Left lung (tissue), 4 donors: ENCODE measurements at regions not wholly inside any gene's neighbourhood (a gene's known extent, or its start where the extent isn't known, plus 50 kb on each side); places are given as distances from the start of the nearest gene placed in this dataset.

ENCODE experiments used
- ATAC-seq: fragments of 200-7000 bp; cut with Tn5 transposase; one replicate; pipeline ENCODE4 v1.9.1; 2020; ENCODE audit warnings: moderate library complexity
- DNase-seq, 4 donors: peaks; one replicate each; pipeline ENCODE4 v3.0.0-alpha.2; 2013 to 2020
- H3K27ac ChIP-seq, 2 donors: fragments of 200-600 bp; sonication (generic) in 1 of 2; one replicate each; pipeline versions ENCODE4 v1.5.0 to v1.8.0; 2020 to 2021
- H3K27me3 ChIP-seq, 2 donors: fragments of 200-600 bp; sonication (generic) in 1 of 2; one replicate each; pipeline versions ENCODE4 v1.5.0 to v1.8.0; 2020 to 2021
- H3K36me3 ChIP-seq, 2 donors: fragments of 200-600 bp; sonication (generic) in 1 of 2; one replicate each; pipeline versions ENCODE4 v1.5.0 to v1.8.0; 2020 to 2021
- H3K4me1 ChIP-seq, 2 donors: fragments of 200-600 bp; one replicate each; pipeline ENCODE4 v1.8.0; 2021
- H3K4me3 ChIP-seq, 2 donors: fragments of 200-600 bp; sonication (generic) in 1 of 2; one replicate each; pipeline versions ENCODE4 v1.5.0 to v1.8.0; 2020 to 2021; ENCODE audit warnings: mild to moderate bottlenecking in 1 of 2
- H3K9me3 ChIP-seq, 2 donors: fragments of 200-600 bp; sonication (generic) in 1 of 2; one replicate each; pipeline versions ENCODE4 v1.5.0 to v1.8.0; 2020 to 2021
- intact Hi-C, 2 donors: fragments of 100-400 bp; cut with DNase I; formaldehyde crosslinking; loops; one replicate each; pipeline versions ENCODE4 v1.11.2 to v1.14.2; 2022
- TF ChIP-seq, protein P1 (sequence below), 2 donors: fragments of 200-600 bp; sonication (generic) in 1 of 2; IDR thresholded peaks; one replicate each; pipeline versions ENCODE4 v1.5.0 to v1.8.0; 2021; ENCODE audit warnings: antibody characterized with exemption in 2 of 2
- donor health status: DM: no; HTN: yes; CAD: no.
- donor health status: DM: no; HTN: no; CAD: no.

DNA sequence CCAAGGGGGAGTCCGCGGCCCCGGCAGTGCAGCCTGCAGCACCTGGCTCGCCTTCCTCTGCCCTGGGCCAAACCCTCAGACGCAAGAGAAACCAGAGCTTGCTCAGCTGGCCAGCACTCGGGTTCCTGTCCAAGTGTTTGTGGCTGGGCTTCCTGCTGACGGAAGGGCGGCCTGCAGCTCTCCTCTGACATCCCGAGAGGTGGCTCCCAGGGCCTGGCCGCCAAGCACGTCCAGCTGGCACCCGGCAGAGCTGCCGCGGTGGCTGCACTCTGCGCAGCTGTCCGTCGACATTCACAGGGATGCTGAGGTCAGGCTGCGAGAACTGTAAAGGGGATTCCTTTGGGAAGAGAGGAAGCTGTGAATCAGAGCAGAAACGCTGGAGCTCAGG, 85.6 kb downstream of the CPN2 start:
- intact Hi-C loops, result loop anchor here in 1 of 2 donors (5.0 kb wide), 1 partner anchor 128 kb away; the partner anchor contains the start of gene HES1
- TF ChIP-seq, protein P1, sequence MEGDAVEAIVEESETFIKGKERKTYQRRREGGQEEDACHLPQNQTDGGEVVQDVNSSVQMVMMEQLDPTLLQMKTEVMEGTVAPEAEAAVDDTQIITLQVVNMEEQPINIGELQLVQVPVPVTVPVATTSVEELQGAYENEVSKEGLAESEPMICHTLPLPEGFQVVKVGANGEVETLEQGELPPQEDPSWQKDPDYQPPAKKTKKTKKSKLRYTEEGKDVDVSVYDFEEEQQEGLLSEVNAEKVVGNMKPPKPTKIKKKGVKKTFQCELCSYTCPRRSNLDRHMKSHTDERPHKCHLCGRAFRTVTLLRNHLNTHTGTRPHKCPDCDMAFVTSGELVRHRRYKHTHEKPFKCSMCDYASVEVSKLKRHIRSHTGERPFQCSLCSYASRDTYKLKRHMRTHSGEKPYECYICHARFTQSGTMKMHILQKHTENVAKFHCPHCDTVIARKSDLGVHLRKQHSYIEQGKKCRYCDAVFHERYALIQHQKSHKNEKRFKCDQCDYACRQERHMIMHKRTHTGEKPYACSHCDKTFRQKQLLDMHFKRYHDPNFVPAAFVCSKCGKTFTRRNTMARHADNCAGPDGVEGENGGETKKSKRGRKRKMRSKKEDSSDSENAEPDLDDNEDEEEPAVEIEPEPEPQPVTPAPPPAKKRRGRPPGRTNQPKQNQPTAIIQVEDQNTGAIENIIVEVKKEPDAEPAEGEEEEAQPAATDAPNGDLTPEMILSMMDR (IDR thresholded peaks at IDR 0.05), result no peak
- Histone ChIP-seq H3K27ac (peak overlapping the region; percentile 13 to 45), H3K36me3 (no peaks in the 10 kb centered on the region), H3K4me1 (peaks cover 19 to 52% of the 10 kb centered on the region in 2 donors), H3K27me3 (no peaks in the 10 kb centered on the region), H3K9me3 (no peaks in the 10 kb centered on the region), H3K4me3 (no peak overlapping the region)
- peak; percentile 76 to 91 (median 84) for DNase-seq
- peak; percentile 73 for ATAC-seq

DNA sequence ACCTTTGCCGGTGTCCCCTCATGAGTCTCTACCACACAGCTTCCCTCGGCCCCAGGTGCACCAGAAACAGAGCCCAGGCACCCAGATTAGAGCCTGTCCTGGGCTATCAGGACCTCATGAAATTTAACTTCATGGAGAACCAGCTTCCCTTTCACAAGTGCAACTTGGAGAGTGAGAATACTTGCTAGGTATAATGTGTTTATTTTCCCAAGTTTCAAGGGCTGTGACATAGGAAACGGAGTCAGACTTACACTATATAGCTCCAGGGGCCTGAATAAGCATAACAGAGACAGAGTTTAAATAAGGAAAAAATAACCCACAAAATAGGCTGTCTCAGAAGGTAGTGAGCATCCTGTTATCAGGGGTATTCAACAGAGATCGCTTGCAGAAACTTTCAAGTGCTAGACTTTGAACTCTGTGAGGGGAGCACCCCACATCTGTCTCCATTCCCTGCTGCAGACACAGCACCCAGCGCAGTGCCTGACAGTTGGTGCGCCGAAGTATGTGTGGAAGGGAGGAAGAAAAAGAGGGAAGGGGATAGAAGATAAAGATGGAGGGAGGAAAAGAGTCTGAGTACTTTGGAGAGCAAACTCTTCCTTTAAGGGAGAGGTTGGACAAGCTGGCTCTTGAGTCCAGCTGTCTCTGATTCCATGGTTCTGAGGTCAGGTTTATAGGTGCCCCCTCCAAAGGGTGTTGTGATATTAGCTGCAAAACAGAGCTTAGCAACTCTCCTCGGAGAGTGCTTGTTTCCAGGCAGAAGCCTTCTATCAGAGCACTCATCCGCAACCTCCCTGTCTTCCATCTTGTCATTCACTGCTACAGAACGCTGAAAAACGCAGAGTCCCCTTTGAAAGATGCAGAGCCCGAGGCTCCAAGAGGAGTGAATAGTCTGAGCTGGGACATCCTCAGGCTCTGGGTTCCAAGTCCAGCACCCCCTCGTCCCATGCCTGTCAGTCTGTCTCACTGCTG, 84.8 kb downstream of the CPN2 start:
- Histone ChIP-seq H3K4me3 (no peak overlapping the region), H3K9me3 (no peaks in the 10 kb centered on the region), H3K27me3 (no peaks in the 10 kb centered on the region), H3K4me1 (peaks cover 24 to 59% of the 10 kb centered on the region in 2 donors), H3K27ac (peak overlapping the region in 1 of 2 donors; percentile 13), H3K36me3 (no peaks in the 10 kb centered on the region)
- DNase-seq, result no peak
- no peak for ATAC-seq
- intact Hi-C loops, result loop anchor here in 1 of 2 donors (5.0 kb wide), 1 partner anchor 129 kb away; the partner anchor contains the start of gene HES1
- TF ChIP-seq, protein P1 (IDR thresholded peaks at IDR 0.05), result no peak

DNA sequence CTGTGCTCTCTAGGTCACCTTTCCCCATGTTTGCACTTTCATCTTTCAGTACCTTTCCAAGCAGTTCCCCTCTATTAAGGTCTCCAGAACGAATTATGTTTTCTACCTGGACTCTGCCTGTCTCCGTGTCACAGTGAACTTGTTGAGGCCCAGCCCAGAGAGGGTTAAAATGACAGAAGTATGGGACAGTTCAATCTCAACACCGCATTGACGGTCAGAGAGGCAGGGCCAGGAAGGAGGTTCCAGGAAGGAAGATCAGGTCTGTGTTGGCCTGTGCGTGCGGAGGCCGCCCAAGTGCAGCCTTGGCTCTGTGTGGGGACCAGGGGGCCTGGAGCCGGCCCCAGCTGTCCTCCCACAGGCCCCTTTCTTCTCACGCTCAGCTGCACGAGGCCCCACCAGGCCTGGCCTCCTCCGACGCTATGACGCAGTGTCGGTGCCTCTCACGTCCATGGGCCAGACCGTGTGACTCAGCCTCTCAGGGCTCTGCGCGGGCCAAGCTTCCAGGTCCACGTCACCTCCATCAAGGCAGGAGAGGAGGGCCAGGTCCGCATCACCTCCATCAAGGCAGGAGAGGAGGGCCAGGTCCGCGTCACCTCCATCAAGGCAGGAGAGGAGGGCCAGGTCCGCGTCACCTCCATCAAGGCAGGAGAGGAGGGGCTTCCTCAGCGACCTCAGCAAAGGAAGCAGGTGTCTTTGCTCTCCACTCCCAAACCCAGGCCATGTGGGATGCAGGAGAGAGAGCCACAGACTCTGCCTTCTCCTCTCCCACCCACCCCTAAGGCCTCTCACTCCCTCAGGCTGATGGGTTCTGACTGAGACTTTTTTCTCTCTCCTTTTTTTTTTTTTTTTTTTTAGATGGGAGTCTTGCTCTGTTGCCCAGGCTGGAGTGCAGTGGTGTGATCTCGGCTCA, 83.1 kb downstream of the CPN2 start:
- Histone ChIP-seq H3K27me3 (no peaks in the 10 kb centered on the region), H3K4me1 (peaks cover 28 to 65% of the 10 kb centered on the region in 2 donors), H3K4me3 (no peak overlapping the region), H3K27ac (peak overlapping the region in 1 of 2 donors; percentile 18), H3K36me3 (no peaks in the 10 kb centered on the region), H3K9me3 (no peaks in the 10 kb centered on the region)
- intact Hi-C loops, result loop anchor here in 1 of 2 donors (5.0 kb wide), 1 partner anchor 131 kb away; the partner anchor contains the start of gene HES1
- no peak for DNase-seq
- no peak for ATAC-seq
- TF ChIP-seq, protein P1 (IDR thresholded peaks at IDR 0.05), result no peak

- TF ChIP-seq, protein P1 (IDR thresholded peaks at IDR 0.05), result no peak
- ATAC-seq, result no peak
- intact Hi-C loops, result loop anchor here in 1 of 2 donors (5.0 kb wide), 1 partner anchor 132 kb away; the partner anchor contains the start of gene HES1
- H3K36me3 ChIP-seq, result no peaks in the 10 kb centered on the region
- H3K9me3 ChIP-seq, result no peaks in the 10 kb centered on the region
- H3K27me3 ChIP-seq, result no peaks in the 10 kb centered on the region
- no peak overlapping the region for H3K4me3 ChIP-seq
- no peak for DNase-seq
- peaks cover 28 to 65% of the 10 kb centered on the region in 2 donors for H3K4me1 ChIP-seq
- no peak overlapping the region for H3K27ac ChIP-seq
Observed at GRCh38 chr3:194268654-194269512, 82.2 kb downstream of the CPN2 start.
